ENCODE measurements at regions not wholly inside any gene's neighbourhood (a gene's known extent, or its start where the extent isn't known, plus 50 kb on each side); places are given as distances from the start of the nearest gene placed in this dataset.

GRCh38 chr1:99361406-99361805 lies 97.1 kb downstream of the PLPPR4 start:
- FAIRE-seq: no peak

GRCh38 chr1:99363531-99363930 lies 99.2 kb downstream of the PLPPR4 start:
- Histone ChIP-seq H3K36me3 (ENCODE audit: control insufficient read depth, insufficient read depth, low read length) (no peaks in the 10 kb centered on the region), H3K27me3 (ENCODE audit: control insufficient read depth, insufficient read depth, low read length) (no peaks in the 10 kb centered on the region), H3K4me3 (ENCODE audit: low read depth, low read length) (no peak overlapping the region)
- FAIRE-seq (no peak), DNase-seq (ENCODE audit: low read depth) (no peak)
- no peak for TF ChIP-seq CTCF (IDR thresholded peaks at IDR 0.05; ENCODE audit: insufficient read depth, low read length, severe bottlenecking)

More at GRCh38 chr1:99361406-99361805, 97.1 kb downstream of the PLPPR4 start:
- H3K36me3 ChIP-seq (ENCODE audit: control insufficient read depth, insufficient read depth, low read length): no peaks in the 10 kb centered on the region
- H3K4me3 ChIP-seq (ENCODE audit: low read depth, low read length): no peak overlapping the region
- no peaks in the 10 kb centered on the region for H3K27me3 ChIP-seq (ENCODE audit: control insufficient read depth, insufficient read depth, low read length)
- DNase-seq (ENCODE audit: low read depth): no peak
- no peak for TF ChIP-seq CTCF (IDR thresholded peaks at IDR 0.05; ENCODE audit: insufficient read depth, low read length, severe bottlenecking)

- Histone ChIP-seq H3K4me3 (ENCODE audit: low read depth, low read length) (no peak overlapping the region), H3K36me3 (ENCODE audit: control insufficient read depth, insufficient read depth, low read length) (no peaks in the 10 kb centered on the region), H3K27me3 (ENCODE audit: control insufficient read depth, insufficient read depth, low read length) (no peaks in the 10 kb centered on the region)
- FAIRE-seq (no peak), DNase-seq (ENCODE audit: low read depth) (no peak)
- TF ChIP-seq CTCF (IDR thresholded peaks at IDR 0.05; ENCODE audit: insufficient read depth, low read length, severe bottlenecking): no peak
Measured at GRCh38 chr1:99365141-99365540, 100.8 kb downstream of the PLPPR4 start.

DNA sequence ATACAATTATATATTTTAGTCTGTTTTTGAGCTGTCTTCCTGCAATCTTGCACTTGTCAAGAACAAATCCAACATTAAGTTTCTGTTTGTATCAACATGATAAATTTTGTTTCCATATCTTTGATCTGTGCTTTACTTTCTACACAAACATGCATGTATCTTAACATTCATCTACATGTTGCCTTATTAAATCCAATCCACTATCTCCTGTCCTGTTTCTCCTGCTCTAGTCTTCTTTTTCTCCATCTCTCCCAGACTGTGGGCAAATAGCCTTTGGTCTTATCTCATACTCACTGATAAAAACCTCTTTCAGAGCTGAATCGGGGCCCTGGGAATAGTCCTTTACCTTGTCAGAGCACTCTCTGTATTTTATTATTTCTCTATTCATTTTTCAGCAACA lies 101.3 kb downstream of the PLPPR4 start:
- Histone ChIP-seq H3K4me3 (ENCODE audit: low read depth, low read length) (no peak overlapping the region), H3K36me3 (ENCODE audit: control insufficient read depth, insufficient read depth, low read length) (no peaks in the 10 kb centered on the region), H3K27me3 (ENCODE audit: control insufficient read depth, insufficient read depth, low read length) (no peaks in the 10 kb centered on the region)
- DNase-seq (ENCODE audit: low read depth) (no peak), FAIRE-seq (no peak)
- no peak for TF ChIP-seq CTCF (IDR thresholded peaks at IDR 0.05; ENCODE audit: insufficient read depth, low read length, severe bottlenecking)

- no peak for TF ChIP-seq CTCF (IDR thresholded peaks at IDR 0.05; ENCODE audit: insufficient read depth, low read length, severe bottlenecking)
- no peaks in the 10 kb centered on the region for H3K27me3 ChIP-seq (ENCODE audit: control insufficient read depth, insufficient read depth, low read length)
- no peaks in the 10 kb centered on the region for H3K36me3 ChIP-seq (ENCODE audit: control insufficient read depth, insufficient read depth, low read length)
- FAIRE-seq (no peak), DNase-seq (ENCODE audit: low read depth) (no peak)
- no peak overlapping the region for H3K4me3 ChIP-seq (ENCODE audit: low read depth, low read length)
Measured at GRCh38 chr1:99369154-99369553, 104.9 kb downstream of the PLPPR4 start.

DNA sequence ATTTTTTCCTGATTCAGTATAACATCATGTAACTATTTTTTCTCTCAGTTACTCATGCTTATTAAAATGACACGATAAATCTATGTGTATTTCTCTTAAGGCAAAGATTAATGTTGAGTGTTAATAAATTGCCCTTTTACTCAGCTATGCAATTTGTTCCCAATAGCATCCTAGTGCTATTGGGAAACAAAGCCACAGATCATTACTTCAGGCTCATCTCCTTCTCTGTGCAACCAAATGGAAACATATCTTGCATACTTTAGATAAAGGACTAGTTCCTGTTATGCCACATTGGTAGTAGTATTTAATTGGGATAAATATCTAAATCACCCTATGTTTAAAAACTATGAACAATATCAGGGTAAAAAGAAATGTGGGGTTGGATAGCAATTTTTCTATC lies 106.2 kb downstream of the PLPPR4 start:
- FAIRE-seq: no peak

More for the DNA sequence above, 106.2 kb downstream of the PLPPR4 start:
- Histone ChIP-seq H3K27me3 (ENCODE audit: control insufficient read depth, insufficient read depth, low read length) (no peaks in the 10 kb centered on the region), H3K4me3 (ENCODE audit: low read depth, low read length) (no peak overlapping the region), H3K36me3 (ENCODE audit: control insufficient read depth, insufficient read depth, low read length) (no peaks in the 10 kb centered on the region)
- DNase-seq (ENCODE audit: low read depth): no peak
- TF ChIP-seq CTCF (IDR thresholded peaks at IDR 0.05; ENCODE audit: insufficient read depth, low read length, severe bottlenecking): no peak

All from bronchial epithelial cell (primary cell).